CD4-positive, alpha-beta T cell treated with Interleukin-1 beta for 1 hour (primary cell): ENCODE measurements at regions not wholly inside any gene's neighbourhood (a gene's known extent, or its start where the extent isn't known, plus 50 kb on each side); places are given as distances from the start of the nearest gene placed in this dataset.

Experiments used
- DNase-seq, 2 donors: peaks; one replicate each; pipeline ENCODE4 v3.0.0-alpha.2; 2020 to 2022

DNA sequence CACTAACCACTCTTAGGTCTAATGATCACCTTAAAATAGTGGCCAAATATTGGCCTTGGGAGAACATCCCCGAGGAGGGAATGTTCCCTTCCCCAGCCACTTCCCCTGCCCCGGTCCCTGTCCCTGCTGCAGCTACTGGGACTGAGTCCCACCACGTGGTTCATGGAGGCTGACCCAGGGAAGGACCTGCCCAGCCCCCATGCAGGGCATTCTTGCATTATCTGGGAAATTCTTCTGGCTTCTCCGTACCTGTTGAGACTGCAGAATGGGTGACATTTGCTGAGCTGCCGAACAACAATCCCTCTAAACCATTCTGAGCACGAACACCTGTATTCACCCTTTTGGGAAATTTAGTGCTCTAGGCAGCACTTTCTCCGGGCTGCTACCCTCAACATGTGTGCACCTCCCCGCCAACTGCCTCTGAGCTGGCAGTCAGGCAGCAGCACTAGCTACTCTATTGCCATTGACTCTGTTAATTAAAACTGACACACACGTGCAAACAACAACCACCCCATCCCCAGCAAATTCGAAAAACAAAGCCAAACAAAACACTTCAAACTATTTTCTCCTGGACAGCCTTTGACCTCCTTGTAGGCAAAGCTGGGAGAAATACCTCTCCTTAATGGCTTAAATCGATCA is 567.4 kb upstream of the MKI67 start:
- DNase-seq = no peak

DNA sequence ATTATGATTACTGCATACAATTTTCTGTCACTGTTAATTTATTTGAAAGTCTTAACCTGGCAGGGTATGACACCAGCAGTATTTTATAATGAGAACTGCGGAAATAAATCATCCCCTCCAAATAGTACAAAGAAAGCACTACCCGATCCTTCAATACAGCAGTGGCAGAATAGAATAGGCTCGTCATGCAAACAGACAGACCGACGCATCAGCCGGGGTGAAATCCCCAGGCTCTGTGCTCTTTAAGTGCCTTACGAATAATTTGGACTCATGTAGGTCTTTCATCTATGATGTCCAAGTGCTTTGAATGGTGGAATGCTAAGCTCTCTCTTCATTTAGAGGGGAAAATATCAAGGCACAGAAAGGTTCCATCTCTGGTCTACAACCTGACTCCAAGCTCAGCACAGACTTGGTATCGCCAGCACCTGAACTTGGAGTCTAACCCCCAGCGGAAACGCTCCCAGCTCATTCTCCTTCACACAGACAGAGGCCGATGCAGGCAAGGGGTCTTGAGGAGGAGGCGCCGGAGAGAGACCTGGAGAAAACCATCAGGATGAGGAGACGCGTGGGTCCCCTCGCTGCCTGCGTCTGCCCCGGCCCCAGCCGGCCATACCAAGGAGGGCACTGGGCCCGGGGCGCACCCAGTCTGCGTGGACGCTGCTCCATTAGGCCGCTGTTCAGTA is 568.1 kb upstream of the MKI67 start:
- no peak for DNase-seq

DNA sequence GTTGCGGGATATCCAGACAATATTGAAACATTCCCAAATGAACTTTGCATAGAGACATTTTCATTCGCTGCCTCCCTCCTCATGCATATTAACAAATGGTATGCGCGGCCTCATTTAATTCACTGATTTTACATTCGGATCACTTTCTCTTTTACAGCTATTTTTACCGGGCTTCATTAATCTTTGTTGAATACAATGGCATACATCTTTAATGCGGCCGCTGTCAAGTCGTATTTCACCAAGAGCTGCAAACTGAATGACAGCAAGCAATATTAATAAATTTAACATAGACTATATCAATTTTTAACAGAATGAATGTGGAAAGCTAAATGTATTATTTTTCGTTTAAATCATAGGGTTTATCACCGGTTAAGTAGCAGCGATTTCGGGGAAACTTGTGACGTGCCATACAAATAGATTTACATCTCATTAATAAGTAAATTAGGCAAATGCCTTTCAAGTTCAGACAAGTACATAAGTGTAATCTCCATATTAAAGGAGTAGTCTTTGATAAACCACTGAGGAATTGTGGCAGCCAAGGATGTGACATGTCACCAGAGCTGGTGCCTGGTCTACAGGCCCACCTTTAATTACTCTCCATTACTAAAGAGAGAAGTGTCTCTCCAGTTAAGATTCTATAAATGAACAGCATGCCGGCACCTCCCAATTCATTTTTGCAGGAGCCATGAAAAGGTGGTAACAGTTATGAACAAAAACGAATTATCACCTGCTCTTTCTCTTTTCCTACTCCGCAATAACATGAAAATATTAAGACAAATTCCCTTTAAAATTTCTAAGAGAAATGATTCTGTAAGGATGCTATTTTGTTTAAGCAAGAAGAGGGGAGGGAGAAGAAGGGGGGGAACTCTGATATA is 568.9 kb upstream of the MKI67 start:
- DNase-seq = no peak

DNA sequence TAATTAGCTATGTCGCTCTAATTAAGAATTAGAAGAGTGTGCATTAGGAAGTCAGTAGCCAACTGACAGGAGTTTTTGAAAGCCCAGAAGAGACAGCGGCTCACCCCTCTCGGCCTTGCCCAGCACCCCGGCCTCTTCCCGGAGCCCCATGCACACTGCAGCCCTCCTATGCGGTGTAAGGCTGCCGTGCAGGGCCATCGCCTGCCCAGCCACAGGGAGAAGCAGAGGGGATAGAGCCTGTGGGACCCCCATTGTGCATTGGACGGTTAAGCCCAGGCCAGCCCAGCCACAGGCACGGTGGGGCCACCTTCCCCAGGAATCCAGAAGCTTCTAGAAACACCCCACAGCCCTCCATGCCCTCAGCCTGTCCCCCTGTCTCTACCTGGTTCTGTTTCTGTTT is 569.7 kb upstream of the MKI67 start:
- DNase-seq = no peak

DNA sequence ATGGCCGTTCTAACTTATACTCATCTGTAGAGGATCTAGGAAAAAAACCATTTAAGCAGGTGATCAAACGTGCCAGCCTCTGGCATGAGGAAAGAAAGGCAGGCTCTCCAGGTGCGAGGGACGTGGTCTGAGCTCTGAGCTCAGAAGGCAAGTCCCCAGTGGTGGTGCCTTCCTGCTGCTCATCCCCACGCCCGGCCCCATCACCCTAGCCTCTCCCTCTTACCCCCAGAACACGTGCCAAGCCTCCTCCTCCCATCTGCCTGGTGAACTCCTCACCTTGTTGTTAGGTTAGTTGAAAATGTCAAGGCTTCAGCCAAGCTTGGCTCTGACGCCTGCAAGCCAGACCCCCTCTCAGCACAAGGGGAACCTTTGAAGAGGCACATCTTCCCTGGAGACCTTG is 571.2 kb upstream of the MKI67 start:
- no peak for DNase-seq

DNA sequence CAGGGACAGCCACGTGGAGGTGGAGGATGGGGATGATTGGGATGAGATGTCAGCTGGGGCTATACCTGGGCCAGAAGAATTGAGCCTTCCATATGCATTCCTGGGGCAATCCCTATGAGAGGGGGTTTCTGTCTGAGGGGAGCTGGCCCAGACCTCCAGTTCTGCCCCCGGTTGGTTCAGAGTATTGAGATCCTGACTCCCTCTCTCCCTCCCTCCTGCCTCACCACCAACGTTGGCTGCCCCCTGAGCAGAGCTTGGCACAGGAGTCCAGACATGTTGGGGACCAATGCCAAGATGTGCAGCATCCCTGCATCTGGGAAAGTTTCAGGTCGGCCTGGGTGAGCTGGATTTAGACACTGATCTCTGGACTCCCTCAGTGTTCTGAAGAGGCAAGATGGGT is 575.2 kb upstream of the MKI67 start:
- no peak for DNase-seq

DNA sequence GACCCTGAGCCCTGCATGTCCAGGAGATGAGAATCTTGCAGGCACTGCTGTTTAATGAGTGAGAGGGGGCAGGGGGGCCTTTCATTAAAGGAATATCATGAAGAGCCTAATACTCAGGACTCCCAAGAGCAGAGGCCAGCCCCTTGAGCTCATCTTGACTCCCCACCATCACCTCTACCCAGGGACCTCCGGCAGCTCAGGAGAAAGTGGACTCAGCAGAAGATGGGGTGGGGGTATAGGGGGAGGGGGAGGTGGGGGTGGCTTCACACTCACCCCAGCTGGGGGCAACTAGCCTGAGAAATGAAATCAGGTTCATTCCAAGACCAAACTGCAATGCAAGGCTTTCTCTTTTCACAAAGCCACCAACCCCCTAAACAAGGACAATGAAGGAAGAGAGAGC is 575.6 kb upstream of the MKI67 start:
- no peak for DNase-seq

DNA sequence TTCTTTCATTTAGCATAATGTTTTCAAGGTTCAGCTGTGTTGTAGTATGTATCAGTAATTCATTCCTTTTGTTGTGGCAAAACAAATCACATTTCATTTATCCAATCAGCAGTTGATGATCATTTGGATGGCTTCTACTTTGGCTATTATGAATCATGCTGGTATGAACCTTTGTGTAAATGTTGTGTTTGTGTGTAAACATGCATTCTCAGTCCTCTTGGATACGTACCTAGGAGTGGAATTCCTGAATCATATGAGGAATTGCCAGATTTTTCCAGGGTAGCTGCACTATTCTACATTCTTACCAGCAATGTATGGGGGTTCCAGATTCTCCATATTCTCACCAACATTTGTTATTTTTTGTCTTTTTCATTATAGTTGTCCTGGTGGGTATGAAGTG is 578.5 kb upstream of the MKI67 start:
- no peak for DNase-seq

DNA sequence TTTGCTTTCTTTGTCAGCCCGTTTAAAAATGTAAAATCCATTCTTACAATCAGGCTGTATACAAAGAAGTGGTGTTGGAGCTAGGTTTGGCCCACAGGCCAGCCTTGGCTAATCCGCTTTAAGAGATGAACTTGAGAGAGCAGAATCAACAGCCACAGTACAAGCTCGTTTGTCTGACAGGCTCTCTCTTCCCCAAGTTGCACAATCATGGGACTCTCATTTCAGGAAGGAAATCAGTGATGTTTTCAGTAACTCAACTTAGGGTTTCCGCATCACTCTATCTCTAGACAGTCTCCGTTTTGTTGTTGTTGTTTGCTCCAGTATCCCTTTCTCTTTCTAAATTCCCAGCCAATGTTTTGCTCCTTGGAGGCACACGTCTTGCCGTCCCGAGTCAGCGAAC is 582.0 kb upstream of the MKI67 start:
- no peak for DNase-seq

DNA sequence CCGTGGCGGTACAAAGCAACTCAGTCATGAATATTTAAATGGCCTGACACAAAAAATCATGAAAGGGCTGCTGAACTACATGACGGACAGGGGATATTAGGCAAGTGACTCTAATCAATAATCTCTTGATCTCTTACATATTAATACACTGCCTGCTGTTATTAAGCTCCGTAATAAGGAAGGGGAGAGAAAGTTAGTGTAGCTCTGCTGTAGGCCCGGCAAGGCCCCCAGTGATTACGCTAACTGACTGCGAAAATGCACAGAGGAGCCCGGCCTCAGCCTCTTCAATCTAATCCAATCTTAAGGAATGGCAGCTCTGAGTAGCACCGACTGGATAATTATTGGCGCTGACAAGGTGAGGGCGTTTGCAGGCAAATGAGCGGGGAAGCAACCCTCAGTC is 583.5 kb upstream of the MKI67 start:
- DNase-seq = no peak

DNA sequence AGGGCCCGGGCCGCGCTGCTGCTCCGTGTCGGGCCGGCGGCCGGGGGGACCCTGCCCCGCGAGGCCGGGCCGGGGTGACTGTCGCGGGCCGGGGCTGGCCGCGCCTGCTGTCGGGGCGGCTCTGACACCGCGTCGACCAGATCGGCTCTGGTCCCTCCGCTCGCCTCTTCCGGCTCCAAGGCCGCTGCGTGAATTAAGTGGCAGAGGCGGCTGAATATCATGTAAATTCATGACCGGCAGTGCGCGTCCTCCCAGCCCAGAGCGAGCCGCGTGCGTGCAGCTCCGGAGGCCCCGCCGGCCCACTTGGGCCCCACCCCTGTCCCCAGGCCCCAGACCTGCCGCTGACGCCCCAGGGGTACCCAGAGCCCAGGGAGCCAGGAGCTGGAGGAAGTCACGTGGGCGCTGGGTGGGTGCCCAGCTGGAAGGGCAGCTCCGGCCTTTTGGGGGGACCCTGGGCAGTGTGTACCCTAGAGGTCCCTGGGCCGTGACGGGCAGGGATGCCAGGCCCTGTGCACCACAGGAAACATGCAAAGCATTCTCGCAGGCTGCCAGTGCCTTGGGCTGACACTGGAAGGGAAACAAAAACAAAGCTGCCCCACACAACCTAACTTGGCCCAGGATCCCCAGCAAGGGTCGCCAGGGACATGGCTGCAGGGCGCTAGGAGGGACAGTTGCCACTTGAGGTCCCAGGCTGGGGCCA is 584.0 kb upstream of the MKI67 start:
- no peak for DNase-seq

DNA sequence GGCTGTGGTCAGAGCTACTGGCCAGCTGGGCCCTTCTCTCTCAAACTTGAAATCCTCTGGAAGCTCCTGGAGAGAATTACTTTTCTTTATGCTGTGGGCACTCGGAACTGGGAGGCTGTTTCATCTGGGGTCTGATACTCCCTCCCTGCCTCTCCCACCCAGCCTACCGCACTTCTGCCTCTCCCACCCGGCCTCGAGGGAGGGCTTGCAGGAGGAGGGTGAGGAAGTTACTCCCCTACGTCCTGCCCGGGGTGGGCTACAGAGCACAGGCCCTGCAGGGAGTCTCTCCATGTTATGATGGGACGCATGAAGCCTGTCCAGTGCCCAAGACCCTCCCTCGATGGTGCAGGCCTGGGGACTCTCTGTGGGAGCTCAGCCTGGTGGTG is 584.6 kb upstream of the MKI67 start:
- no peak for DNase-seq

DNA sequence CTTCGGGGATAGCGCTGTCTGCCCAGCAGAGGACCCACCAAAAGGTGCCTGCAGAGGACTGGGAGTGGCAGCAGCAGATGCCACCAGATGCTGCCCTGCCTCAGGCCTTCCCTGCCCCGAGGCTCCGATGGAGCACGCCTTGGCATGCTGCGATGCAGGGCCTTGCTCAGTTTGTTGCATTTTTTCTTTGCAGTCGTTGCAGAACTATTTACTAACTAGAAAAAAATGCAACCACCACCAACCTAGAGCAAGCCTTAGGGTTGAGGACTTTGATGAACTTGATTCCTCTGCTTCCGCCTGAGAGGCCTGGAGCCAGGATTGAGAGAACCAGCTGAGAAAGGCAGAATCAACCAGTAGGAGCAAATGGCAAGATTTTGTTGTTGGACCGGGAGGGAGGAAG is 585.6 kb upstream of the MKI67 start:
- DNase-seq = no peak

DNA sequence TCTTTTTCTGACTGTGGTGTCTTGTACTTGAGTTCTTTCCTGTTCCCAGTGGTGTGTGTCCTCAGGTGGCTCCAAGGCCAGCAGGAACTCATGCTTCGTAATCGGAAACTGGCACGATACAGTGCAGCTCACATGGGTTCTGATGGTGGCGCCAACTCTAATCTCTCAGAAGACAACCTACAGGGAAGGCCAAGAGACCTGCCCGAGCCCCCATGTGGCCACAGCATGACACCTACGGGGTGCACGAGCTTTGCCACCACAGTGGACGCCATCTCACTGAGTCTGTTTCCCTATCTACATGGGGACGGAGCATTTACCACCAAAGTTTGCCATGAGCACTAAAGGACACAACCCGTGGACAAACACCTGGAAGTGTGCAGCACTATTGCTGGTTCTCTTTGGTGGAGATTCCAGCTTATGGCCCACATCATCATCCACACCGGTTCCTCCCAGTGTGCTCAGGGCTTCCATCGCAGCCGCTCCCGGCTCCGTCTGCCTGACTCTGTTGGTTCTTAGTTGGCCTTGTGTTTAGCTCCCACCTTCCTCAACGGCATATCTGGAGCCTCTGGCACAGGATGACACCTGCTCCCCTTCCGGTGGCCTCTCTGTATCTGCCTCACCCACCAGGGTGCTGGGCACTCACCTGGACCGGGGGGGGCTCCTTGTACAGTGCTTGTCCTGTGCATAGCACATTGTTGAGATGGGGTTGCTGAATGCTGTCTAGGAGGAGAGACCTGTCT is 586.6 kb upstream of the MKI67 start:
- DNase-seq = no peak

DNA sequence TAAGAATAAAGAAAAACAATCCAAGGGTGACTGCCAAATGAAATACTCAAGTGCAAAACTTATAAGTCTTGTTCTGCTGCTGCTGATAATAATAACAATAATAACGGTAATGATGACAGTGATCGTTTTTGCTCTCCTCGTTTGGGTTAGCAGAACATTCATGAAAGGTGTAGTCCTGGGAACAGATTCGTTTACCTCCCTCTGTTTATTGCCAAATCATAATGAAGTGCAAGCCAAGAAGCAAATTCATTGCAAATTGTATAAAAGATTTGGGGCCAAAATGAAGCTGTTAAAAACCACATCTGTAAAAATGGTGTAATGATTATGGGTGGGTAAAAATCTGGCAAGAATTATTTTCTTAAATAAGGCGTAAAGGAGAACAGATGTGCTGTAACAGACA is 587.2 kb upstream of the MKI67 start:
- no peak for DNase-seq

DNA sequence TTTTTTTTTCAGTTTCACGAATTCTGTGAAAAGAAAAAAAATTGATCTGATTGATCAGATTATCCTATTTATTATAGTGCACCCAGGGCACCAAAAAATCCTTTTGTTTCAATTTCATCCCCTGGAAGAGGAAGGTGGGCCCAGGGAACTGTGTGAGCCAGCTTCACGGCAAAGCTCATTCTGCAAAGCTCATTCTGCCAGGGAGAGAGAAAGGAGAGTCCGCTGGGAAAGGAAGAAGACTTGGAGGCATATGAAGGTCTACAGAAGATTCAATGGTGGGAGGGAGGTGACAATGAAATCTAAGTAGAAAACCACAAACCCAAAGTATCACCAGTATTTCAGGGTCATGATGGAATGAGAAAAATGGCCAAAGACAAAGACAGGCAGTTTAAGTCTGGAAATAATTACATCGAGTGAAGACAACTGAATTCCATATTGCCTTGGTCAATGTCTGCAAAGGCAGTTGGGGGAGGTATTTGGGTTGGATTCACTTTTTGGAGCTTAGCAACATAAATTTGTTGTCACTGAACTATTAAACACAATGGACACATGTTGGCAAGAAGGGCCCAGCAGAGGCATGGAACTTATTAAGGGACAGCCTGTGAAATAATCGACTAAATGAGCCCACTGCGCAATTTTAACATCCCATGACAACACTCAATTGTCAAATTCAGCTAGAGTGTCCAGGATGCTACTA is 587.8 kb upstream of the MKI67 start:
- DNase-seq = no peak

DNA sequence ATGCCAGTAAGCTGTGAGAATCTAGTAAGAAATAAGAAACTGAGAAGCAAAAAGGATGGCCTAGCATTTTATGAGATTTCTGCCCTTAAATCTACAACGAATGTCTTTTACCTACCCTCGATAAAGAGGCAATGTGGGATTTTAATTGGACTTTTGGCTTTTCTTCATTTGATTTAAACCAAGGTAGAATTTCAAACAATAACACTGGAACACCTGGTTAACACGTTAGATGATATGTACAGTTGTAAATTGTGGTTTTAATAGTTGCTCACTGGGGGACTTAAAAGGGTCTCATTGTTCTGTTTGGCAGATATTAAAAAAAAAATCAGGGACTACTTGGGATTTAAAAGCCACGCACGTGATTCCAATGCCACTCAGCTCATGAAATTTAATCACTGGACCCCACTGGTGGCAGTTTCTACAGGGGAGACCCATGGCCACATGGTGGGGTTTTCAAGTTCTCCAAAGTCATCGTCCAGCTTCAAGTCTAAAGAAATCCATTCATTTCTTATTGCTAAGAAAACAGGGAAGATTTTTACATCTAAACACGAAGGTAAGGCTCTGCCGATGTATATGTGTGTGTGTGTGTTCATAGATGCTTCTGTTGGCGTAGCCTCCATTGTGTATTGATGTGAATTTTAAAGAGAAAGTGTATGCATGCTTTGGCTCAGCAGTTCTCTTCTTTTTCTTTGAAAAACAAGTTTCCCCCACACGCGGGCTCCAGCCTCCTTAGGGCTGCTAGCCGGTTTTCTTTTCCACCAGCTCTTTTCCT is 588.6 kb upstream of the MKI67 start:
- no peak for DNase-seq

DNA sequence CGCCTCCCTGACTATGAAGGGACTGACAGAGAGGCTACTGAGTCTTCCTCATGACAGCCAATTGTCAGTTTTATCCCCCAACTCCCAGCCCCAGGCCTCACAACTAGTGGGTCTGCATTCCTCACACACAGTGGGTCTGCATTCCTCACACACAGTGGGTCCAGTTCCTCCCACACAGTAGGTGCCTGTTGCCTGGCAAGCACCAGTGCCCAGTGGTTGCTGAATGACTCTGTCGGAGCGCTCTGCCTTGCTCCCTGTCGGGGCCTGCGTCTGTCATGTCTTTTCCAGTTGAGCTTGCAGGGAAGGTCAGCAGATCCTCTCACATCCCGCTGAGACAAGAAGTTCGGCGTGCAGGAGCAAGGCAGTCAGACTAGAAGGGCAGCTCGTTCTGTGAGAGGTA is 590.0 kb upstream of the MKI67 start:
- DNase-seq = no peak

DNA sequence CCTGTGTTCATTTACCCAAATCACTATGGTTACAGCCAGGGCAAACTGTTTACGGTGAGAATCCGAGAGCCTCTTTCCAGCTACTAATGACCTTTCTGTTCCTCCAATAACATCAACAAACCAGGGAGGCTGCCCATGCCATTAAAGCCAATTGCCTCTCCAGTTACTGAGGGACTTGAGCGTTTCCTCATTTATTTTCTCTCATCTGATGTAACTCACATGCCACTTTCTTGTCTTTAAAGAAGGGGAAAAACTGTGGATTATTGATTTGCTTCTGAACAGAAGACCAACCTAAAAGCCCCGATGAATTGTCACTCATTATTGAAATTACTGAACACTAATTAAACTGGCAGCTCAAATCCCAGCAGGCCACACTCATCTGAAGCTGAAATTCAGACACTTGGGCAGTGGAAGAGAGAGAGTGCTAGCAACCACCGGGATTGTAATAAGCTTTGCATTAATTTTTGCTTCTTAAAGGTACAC is 595.8 kb upstream of the MKI67 start:
- no peak for DNase-seq

DNA sequence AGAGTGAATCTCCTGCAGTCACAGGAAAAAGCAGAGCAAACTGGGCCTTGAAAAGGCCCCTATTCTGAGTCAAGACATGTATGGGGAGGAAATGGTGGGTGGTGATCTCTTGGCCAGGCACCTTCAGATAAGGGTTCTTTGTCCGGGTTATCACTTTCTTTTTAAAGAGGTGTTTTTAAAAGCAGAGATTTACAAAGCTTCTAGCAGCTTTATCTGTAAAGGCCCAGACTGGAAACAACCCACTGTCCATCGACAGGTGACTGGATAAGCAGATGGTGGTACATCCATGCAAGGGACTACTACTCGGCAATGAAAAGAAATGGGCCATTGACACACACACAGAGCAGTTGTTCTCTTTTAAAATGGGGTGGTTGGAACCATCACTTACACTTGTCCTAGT is 596.7 kb upstream of the MKI67 start:
- no peak for DNase-seq

DNA sequence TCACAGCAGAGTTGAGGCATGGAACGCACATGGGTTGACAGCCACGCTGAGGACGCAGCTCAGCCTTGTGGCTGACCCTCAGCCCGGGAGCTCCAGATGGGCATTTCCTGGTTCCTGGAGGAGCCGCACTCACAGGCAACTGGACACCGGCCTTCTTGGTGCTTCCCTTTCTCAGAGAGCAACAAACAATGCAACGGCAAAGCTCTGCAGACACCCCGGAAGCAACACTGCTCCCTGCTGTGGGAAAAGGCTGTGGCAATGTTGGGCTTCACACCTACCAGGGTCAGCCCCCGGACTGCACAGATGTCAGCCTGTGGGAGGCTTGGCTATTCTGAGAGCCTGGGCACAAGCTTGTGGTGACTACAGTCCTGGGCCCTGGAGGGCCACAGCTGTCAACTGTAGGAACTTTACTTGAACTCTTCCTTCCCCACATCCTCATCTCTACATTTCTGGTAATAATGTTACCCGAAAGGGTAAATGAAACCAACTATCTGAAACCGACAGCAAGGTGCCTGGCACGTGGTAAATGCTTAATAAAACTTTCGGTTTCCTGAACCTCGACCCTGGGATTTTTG is 597.5 kb upstream of the MKI67 start:
- no peak for DNase-seq
